Fibroblast of mammary gland (primary cell): ENCODE measurements at regions not wholly inside any gene's neighbourhood (a gene's known extent, or its start where the extent isn't known, plus 50 kb on each side); places are given as distances from the start of the nearest gene placed in this dataset.
"Not testable (repeated sequence)": the region's sequence is repeated elsewhere in the genome, so short reads cannot be mapped to it uniquely, and the experiment has no call there.

Experiments used
- DNase-seq: peaks from one replicate; pipeline ENCODE4 v3.0.0-alpha.2; 2010; ENCODE audit warnings: low read depth
- H3K4me3 ChIP-seq: 2 replicates; pipeline ENCODE4 v1.5.1; 2011; ENCODE audit warnings: low read depth, mild to moderate bottlenecking, low read length, moderate library complexity; ENCODE audit not compliant: control insufficient read depth
- TF ChIP-seq, protein P1 (sequence below): conservative IDR thresholded peaks from 2 replicates; pipeline ENCODE4 v1.5.1; 2011; ENCODE audit warnings: low read depth, low read length, inconsistent platforms; ENCODE audit not compliant: control insufficient read depth, insufficient read depth

DNA sequence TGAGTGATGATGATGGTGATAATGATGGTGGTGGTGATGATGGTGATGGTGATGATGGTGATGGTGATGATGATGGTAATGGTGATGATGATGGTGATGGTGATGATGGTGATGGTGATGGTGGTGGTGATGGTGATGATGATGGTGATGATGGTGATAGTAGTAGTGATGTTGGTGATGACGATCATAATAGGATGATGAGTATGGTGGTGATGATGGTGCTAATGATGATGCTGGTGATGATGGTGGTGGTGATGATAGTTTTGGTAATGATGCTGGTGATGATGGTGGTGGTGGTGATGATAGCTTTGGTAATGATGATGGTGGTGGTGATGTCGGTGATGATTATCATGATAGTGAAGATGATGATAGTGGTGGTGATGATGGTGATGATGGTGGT lies 171.5 kb upstream of the SFSWAP start:
- H3K4me3 ChIP-seq = no peak overlapping the region
- DNase-seq = no peak
- TF ChIP-seq, protein P1, sequence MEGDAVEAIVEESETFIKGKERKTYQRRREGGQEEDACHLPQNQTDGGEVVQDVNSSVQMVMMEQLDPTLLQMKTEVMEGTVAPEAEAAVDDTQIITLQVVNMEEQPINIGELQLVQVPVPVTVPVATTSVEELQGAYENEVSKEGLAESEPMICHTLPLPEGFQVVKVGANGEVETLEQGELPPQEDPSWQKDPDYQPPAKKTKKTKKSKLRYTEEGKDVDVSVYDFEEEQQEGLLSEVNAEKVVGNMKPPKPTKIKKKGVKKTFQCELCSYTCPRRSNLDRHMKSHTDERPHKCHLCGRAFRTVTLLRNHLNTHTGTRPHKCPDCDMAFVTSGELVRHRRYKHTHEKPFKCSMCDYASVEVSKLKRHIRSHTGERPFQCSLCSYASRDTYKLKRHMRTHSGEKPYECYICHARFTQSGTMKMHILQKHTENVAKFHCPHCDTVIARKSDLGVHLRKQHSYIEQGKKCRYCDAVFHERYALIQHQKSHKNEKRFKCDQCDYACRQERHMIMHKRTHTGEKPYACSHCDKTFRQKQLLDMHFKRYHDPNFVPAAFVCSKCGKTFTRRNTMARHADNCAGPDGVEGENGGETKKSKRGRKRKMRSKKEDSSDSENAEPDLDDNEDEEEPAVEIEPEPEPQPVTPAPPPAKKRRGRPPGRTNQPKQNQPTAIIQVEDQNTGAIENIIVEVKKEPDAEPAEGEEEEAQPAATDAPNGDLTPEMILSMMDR = no peak

DNA sequence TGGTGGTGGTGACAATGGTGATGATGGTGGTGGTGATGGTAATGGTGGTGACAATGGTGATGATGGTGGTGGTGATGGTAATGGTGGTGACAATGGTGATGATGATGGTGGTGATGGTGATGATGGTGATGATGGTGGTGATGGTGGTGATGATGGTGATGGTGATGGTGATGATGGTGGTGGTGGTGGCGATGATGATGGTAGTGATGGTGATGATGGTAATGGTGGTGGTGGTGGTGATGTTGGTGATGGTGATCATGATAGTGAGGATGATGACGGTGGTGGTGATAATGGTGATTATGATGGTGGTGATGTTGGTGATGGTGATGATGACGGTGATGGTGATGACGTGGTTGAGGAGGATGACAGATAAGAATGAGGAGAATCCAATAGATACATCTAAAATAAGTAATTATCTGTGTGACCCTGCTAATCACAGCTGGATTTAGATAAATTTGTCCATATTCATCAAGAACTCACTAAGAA lies 170.7 kb upstream of the SFSWAP start:
- H3K4me3 ChIP-seq = no peak overlapping the region
- DNase-seq = no peak
- TF ChIP-seq, protein P1 = no peak

DNA sequence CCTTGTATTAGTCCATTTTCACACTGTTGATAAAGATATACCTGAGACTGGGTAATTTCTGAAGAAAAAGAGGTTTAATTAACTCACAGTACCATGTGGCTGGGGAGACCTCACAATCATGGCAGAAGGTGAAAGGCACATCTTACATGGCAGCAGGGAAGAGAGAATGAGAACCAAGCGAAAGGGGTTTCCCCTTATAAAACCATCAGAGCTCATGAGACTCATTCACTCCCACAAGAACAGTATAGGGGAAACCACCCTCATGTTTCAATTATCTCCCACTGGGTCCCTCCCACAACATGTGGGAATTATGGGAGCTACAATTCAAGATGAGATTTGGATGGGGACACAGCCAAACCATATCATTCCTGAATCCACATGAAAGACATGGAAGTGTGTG lies 169.4 kb upstream of the SFSWAP start:
- not testable (repeated sequence) for H3K4me3 ChIP-seq, DNase-seq

DNA sequence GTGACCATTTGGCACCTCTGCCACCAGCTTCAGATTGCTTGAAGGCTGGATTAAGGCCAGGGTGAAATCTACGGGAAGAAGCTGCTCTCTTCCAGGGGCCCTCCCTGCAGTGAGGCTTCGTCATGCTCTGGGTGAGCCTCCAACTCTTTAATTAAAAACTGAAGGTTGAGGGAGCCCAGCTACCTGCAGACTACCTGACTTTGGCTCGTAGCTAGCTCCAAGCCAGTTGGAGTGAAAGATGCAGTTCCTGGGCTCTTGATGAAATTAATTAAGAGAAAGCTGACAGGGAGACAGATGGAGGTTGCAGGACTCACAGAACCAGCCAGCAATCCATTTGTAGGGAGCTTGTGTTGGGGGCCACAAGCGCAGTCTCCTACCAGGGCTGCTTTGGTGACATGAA lies 168.5 kb upstream of the SFSWAP start:
- TF ChIP-seq, protein P1 = no peak
- no peak overlapping the region for H3K4me3 ChIP-seq
- DNase-seq = no peak

DNA sequence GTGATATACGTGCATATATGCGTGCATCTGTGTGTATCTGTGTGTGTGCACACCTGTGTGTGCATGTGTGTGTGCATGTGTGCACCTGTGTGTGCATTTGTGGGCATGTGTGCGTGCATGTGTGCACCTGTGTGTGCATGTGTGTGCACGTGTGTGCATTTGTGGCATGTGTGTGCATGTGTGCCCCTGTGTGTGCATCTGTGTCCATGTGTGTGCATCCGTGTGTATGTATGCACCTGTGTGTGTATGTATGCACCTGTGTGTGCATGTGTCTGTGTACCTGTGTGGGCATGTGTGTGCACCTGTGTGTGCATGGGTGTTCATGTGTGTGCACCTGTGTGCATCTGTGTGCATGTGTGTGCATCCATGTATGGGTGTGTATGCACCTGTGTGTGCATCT lies 167.8 kb upstream of the SFSWAP start:
- TF ChIP-seq, protein P1 = no peak
- no peak overlapping the region for H3K4me3 ChIP-seq

DNA sequence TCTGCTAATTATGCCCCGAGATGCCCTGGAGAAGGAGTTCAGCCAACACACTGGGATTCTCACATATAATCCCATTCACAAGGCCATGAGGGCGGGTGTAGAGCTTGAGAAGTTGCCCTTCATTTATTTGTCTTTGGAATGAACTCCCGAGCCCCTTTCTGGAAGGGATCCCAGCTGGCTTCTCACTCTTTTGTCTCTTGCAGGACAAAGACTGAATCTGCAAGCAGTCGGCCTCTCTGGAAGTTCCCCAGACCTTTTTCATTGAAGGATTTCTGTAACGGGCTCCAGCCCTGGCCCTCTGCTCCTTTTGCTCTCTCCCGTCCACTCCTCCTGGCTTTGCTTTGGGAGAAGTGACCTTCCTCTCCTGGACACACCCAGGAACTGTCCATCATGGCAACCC lies 163.3 kb upstream of the SFSWAP start:
- TF ChIP-seq, protein P1 = no peak
- H3K4me3 ChIP-seq = no peak overlapping the region
- no peak for DNase-seq

More for the DNA sequence above, 167.8 kb upstream of the SFSWAP start:
- no peak for DNase-seq

DNA sequence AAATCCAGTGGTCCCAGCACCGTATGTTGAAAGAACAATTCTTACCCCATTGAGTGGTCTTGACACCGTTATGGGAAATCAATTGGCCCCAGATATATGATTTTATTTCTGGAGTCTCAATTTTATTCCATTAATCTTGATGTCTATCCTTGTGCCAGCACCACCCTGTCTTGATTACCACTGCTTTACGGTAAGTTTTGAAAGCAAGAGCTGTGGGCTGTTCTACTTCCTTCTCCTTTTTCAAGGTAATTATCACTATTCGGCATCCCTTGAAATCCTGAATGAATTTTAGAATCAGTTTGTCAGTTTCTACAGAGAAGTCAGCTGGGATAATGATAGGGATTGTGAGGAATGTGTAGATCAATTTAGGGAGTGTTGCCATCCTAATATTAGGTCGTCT lies 160.8 kb upstream of the SFSWAP start:
- no peak for DNase-seq

More for the DNA sequence above, 160.8 kb upstream of the SFSWAP start:
- TF ChIP-seq, protein P1 = no peak
- no peak overlapping the region for H3K4me3 ChIP-seq
